ENCODE measurements at regions not wholly inside any gene's neighbourhood (a gene's known extent, or its start where the extent isn't known, plus 50 kb on each side); places are given as distances from the start of the nearest gene placed in this dataset.

GRCh38 chr4:170940043-170940724 lies 850.4 kb upstream of the AADAT start:
- Histone ChIP-seq H3K27me3 (replicated peaks; ENCODE audit: control insufficient read depth, insufficient read depth, low read length) (no peaks in the 10 kb centered on the region), H3K4me1 (no peaks in the 10 kb centered on the region), H3K4me3 (ENCODE audit: low read depth, low read length) (no peak overlapping the region), H3K36me3 (ENCODE audit: control insufficient read depth, insufficient read depth, low read length) (no peaks in the 10 kb centered on the region), H3K9me3 (no peaks in the 10 kb centered on the region)
- Mint-ChIP-seq H3K4me1 (ENCODE audit: low read depth, unreplicated experiment) (no peaks in the 10 kb centered on the region), H3K9me3 (ENCODE audit: unreplicated experiment) (no peaks in the 10 kb centered on the region), H3K36me3 (ENCODE audit: insufficient read depth, unreplicated experiment) (no peaks in the 10 kb centered on the region), H3K4me3 (ENCODE audit: unreplicated experiment) (no peak overlapping the region), H3K27ac (ENCODE audit: unreplicated experiment) (no peak overlapping the region), H3K27me3 (ENCODE audit: insufficient read depth, unreplicated experiment) (peaks cover 4% of the 10 kb centered on the region)
- no TSS peak for BruUV-seq (replicated peaks)
- no peak for TF ChIP-seq CTCF (IDR thresholded peaks at IDR 0.05; ENCODE audit: insufficient read depth in 1 of 2, low read depth in 1 of 2, low read length in 1 of 2, severe bottlenecking in 1 of 2, unreplicated experiment in 1 of 2)
- POLR2A ChIA-PET, result no interaction called here
- intact Hi-C loops (cut with micrococcal nuclease; ENCODE audit: unreplicated experiment), result no loop called here
- no peak for DNase-seq
- CTCF ChIA-PET, result no interaction called here

GRCh38 chr4:170938588-170938987 lies 848.8 kb upstream of the AADAT start:
- ChIA-PET CTCF (no interaction called here), POLR2A (no interaction called here)
- Mint-ChIP-seq H3K27me3 (ENCODE audit: insufficient read depth, unreplicated experiment) (no peaks in the 10 kb centered on the region), H3K4me3 (ENCODE audit: unreplicated experiment) (no peak overlapping the region), H3K36me3 (ENCODE audit: insufficient read depth, unreplicated experiment) (no peaks in the 10 kb centered on the region), H3K9me3 (ENCODE audit: unreplicated experiment) (no peaks in the 10 kb centered on the region), H3K4me1 (ENCODE audit: low read depth, unreplicated experiment) (no peaks in the 10 kb centered on the region), H3K27ac (ENCODE audit: unreplicated experiment) (no peak overlapping the region)
- H3K9me3 ChIP-seq, result no peaks in the 10 kb centered on the region
- no peaks in the 10 kb centered on the region for H3K36me3 ChIP-seq (ENCODE audit: control insufficient read depth, insufficient read depth, low read length)
- no peak for DNase-seq
- H3K27me3 ChIP-seq (replicated peaks; ENCODE audit: control insufficient read depth, insufficient read depth, low read length), result no peaks in the 10 kb centered on the region
- intact Hi-C loops (cut with micrococcal nuclease; ENCODE audit: unreplicated experiment), result no loop called here
- no peak for TF ChIP-seq CTCF (IDR thresholded peaks at IDR 0.05; ENCODE audit: insufficient read depth in 1 of 2, low read depth in 1 of 2, low read length in 1 of 2, severe bottlenecking in 1 of 2, unreplicated experiment in 1 of 2)
- H3K4me3 ChIP-seq (ENCODE audit: low read depth, low read length), result no peak overlapping the region
- no peaks in the 10 kb centered on the region for H3K4me1 ChIP-seq
- BruUV-seq (replicated peaks), result no TSS peak

- H3K27me3 Mint-ChIP-seq (ENCODE audit: insufficient read depth, unreplicated experiment), result no peaks in the 10 kb centered on the region
- no peak overlapping the region for H3K4me3 ChIP-seq (ENCODE audit: low read depth, low read length)
- TF ChIP-seq CTCF (IDR thresholded peaks at IDR 0.05; ENCODE audit: insufficient read depth in 1 of 2, low read depth in 1 of 2, low read length in 1 of 2, severe bottlenecking in 1 of 2, unreplicated experiment in 1 of 2), result no peak
- no TSS peak for BruUV-seq (replicated peaks)
- H3K4me1 ChIP-seq, result no peaks in the 10 kb centered on the region
- CTCF ChIA-PET, result no interaction called here
- H3K9me3 ChIP-seq, result no peaks in the 10 kb centered on the region
- no peak for DNase-seq
- H3K27me3 ChIP-seq (replicated peaks; ENCODE audit: control insufficient read depth, insufficient read depth, low read length), result no peaks in the 10 kb centered on the region
- H3K4me3 Mint-ChIP-seq (ENCODE audit: unreplicated experiment), result no peak overlapping the region
- POLR2A ChIA-PET, result no interaction called here
- H3K27ac Mint-ChIP-seq (ENCODE audit: unreplicated experiment), result no peak overlapping the region
- no peaks in the 10 kb centered on the region for H3K4me1 Mint-ChIP-seq (ENCODE audit: low read depth, unreplicated experiment)
- intact Hi-C loops (cut with micrococcal nuclease; ENCODE audit: unreplicated experiment), result no loop called here
- H3K36me3 ChIP-seq (ENCODE audit: control insufficient read depth, insufficient read depth, low read length), result no peaks in the 10 kb centered on the region
- no peaks in the 10 kb centered on the region for H3K9me3 Mint-ChIP-seq (ENCODE audit: unreplicated experiment)
- no peaks in the 10 kb centered on the region for H3K36me3 Mint-ChIP-seq (ENCODE audit: insufficient read depth, unreplicated experiment)
Measured at GRCh38 chr4:170931321-170931720, 841.6 kb upstream of the AADAT start.
